GF-D8 (cell line): ENCODE measurements at regions not wholly inside any gene's neighbourhood (a gene's known extent, or its start where the extent isn't known, plus 50 kb on each side); places are given as distances from the start of the nearest gene placed in this dataset.
"Not testable (repeated sequence)": the region's sequence is repeated elsewhere in the genome, so short reads cannot be mapped to it uniquely, and the experiment has no call there.

Source experiments
- DNase-seq: peaks from one replicate; lab custom pipeline; 2025; lab: John Stamatoyannopoulos, UW

- DNase-seq = no peak
Measured at GRCh38 chr2:83874712-83875430, 584.2 kb downstream of the SUCLG1 start.

GRCh38 chr2:83874066-83874465 is 585.0 kb downstream of the SUCLG1 start:
- DNase-seq = no peak

- DNase-seq = no peak
Measured at GRCh38 chr2:83873110-83873509, 586.0 kb downstream of the SUCLG1 start.

GRCh38 chr2:83866211-83866610 is 592.9 kb downstream of the SUCLG1 start:
- no peak for DNase-seq

GRCh38 chr2:83862600-83862999 is 596.5 kb downstream of the SUCLG1 start:
- DNase-seq = no peak

- DNase-seq = no peak
Measured at GRCh38 chr2:83860320-83860719, 598.8 kb downstream of the SUCLG1 start.

GRCh38 chr2:83859553-83859952 is 599.5 kb downstream of the SUCLG1 start:
- no peak for DNase-seq

- no peak for DNase-seq
Measured at GRCh38 chr2:83851066-83851465, 608.0 kb downstream of the SUCLG1 start.

- no peak for DNase-seq
Measured at GRCh38 chr2:83850071-83850725, 608.9 kb downstream of the SUCLG1 start.

- no peak for DNase-seq
Measured at GRCh38 chr2:83844490-83844889, 614.6 kb downstream of the SUCLG1 start.

GRCh38 chr2:83842421-83842820 is 616.7 kb downstream of the SUCLG1 start:
- DNase-seq = no peak

- no peak for DNase-seq
Measured at GRCh38 chr2:83837823-83838222, 621.3 kb downstream of the SUCLG1 start.

GRCh38 chr2:83827618-83828017 is 631.5 kb downstream of the SUCLG1 start:
- no peak for DNase-seq

- DNase-seq = no peak
Measured at GRCh38 chr2:83826577-83826976, 632.5 kb downstream of the SUCLG1 start.

GRCh38 chr2:83823229-83823628 is 635.9 kb downstream of the SUCLG1 start:
- no peak for DNase-seq

GRCh38 chr2:83817511-83817910 is 641.6 kb downstream of the SUCLG1 start:
- no peak for DNase-seq

- DNase-seq = no peak
Measured at GRCh38 chr2:83808878-83809277, 650.2 kb downstream of the SUCLG1 start.

- no peak for DNase-seq
Measured at GRCh38 chr2:83802604-83803003, 656.5 kb downstream of the SUCLG1 start.

GRCh38 chr2:83795777-83796176 is 663.3 kb downstream of the SUCLG1 start:
- DNase-seq = no peak

- not testable (repeated sequence) for DNase-seq
Measured at GRCh38 chr2:83790467-83790866, 668.6 kb downstream of the SUCLG1 start.

- not testable (repeated sequence) for DNase-seq
Measured at GRCh38 chr2:83789674-83790073, 669.4 kb downstream of the SUCLG1 start.

- not testable (repeated sequence) for DNase-seq
Measured at GRCh38 chr2:83788938-83789566, 670.0 kb downstream of the SUCLG1 start.

GRCh38 chr2:83787189-83787588 is 671.9 kb downstream of the SUCLG1 start:
- DNase-seq = no peak
